Erythroblast (primary cell): ENCODE measurements at regions not wholly inside any gene's neighbourhood (a gene's known extent, or its start where the extent isn't known, plus 50 kb on each side); places are given as distances from the start of the nearest gene placed in this dataset.

Experiments used
- GATA1 ChIP-seq: IDR thresholded peaks from 2 replicates; pipeline ENCODE4 v1.6.1; 2011; ENCODE audit warnings: low read depth, mild to moderate bottlenecking, control low read depth, low read length, moderate library complexity
- POLR2A ChIP-seq: IDR thresholded peaks from 2 replicates; pipeline ENCODE4 v1.6.1; 2011; ENCODE audit warnings: mild to moderate bottlenecking, low read length

GRCh38 chr1:79497193-79497773 lies 490.8 kb upstream of the ADGRL4 start:
- no peak for TF ChIP-seq POLR2A
- no peak for TF ChIP-seq GATA1
